A549 (cell line): ENCODE measurements at regions not wholly inside any gene's neighbourhood (a gene's known extent, or its start where the extent isn't known, plus 50 kb on each side); places are given as distances from the start of the nearest gene placed in this dataset.

ENCODE experiments used
- ATAC-seq, 2 experiments: fragments of 200-7000 bp in 1 of 2; fragments of >200 bp in 1 of 2; cut with Nextera tagmentation in 1 of 2; cut with Tn5 transposase in 1 of 2; 3 replicates each; pipeline versions ENCODE4 v1.8.0 to v1.9.1; 2018 to 2020; ENCODE audit warnings: mild to moderate bottlenecking in 1 of 2, moderate library complexity in 1 of 2
- CTCF ChIA-PET: fragments of 300-600 bp; sonication (Branson Sonifier 250); formaldehyde crosslinking; extraction: SDS; loops from one replicate; lab custom pipeline; 2021; ENCODE audit warnings: antibody characterized with exemption, inconsistent platforms; lab: Yijun Ruan, JAX
- POLR2A ChIA-PET: fragments of 350-600 bp; formaldehyde crosslinking; extraction: SDS; loops from one replicate; lab custom pipeline; 2021; ENCODE audit warnings: antibody characterized with exemption, inconsistent platforms; lab: Yijun Ruan, JAX
- DNase-seq, 2 experiments: peaks; one replicate each; pipeline versions ENCODE4 v3.0.0 to v3.0.0-alpha.2; 2011 to 2016; ENCODE audit warnings: low read depth in 1 of 2, low spot score in 1 of 2
- FAIRE-seq: peaks from 2 replicates; lab custom pipeline; 2011; peaks lifted over from hg19 to GRCh38; lab: Jason Lieb, UNC
- H3K27ac ChIP-seq, 2 experiments: fragments of >200 bp; sonication (Bioruptor Twin); formaldehyde crosslinking; 3 replicates each; pipeline ENCODE4 v1.5.1; 2016 to 2017
- H3K4me1 ChIP-seq: fragments of >200 bp; sonication (Bioruptor Twin); formaldehyde crosslinking; 3 replicates; pipeline ENCODE4 v1.6.1; 2016
- H3K4me2 ChIP-seq: fragments of >200 bp; sonication (Bioruptor Twin); formaldehyde crosslinking; 3 replicates; pipeline ENCODE4 v1.6.1; 2016
- H3K4me3 ChIP-seq: fragments of >200 bp; sonication (Bioruptor Twin); formaldehyde crosslinking; 3 replicates; pipeline ENCODE4 v1.5.1; 2016
- H3K9me3 ChIP-seq: fragments of >200 bp; sonication (Bioruptor Twin); formaldehyde crosslinking; 3 replicates; pipeline ENCODE4 v1.6.1; 2016
- CBX2 ChIP-seq: fragments of 200-600 bp; sonication (generic); IDR thresholded peaks from 2 replicates; pipeline ENCODE4 v1.6.1; 2016; ENCODE audit warnings: low read depth, mild to moderate bottlenecking, borderline replicate concordance
- CBX8 ChIP-seq: fragments of 200-600 bp; sonication (generic); IDR thresholded peaks from 2 replicates; pipeline ENCODE4 v1.6.1; 2016
- EHF ChIP-seq: fragments of 250-450 bp; sonication (Bioruptor Pico); IDR thresholded peaks from 2 replicates; pipeline ENCODE4 v1.5.0; 2020; ENCODE audit warnings: mild to moderate bottlenecking
- ELK1 ChIP-seq: fragments of 150-350 bp; IDR thresholded peaks from 2 replicates; pipeline ENCODE4 v1.6.1; 2014; ENCODE audit warnings: low read depth, mild to moderate bottlenecking, low read length
- ESRRA ChIP-seq: fragments of 150-350 bp; IDR thresholded peaks from 2 replicates; pipeline ENCODE4 v1.6.1; 2014; ENCODE audit warnings: mild to moderate bottlenecking, low read length, borderline replicate concordance
- FOSL2 ChIP-seq, 2 experiments: fragments of 450-650 bp in 1 of 2; fragments of >200 bp in 1 of 2; sonication (Bioruptor Twin) in 1 of 2; formaldehyde crosslinking; IDR thresholded peaks; 2 replicates each; pipeline versions ENCODE4 v1.5.0 to v1.6.1; 2016 to 2020; ENCODE audit warnings: mild to moderate bottlenecking in 1 of 2, moderate library complexity in 1 of 2
- HDAC2 ChIP-seq: fragments of 200-600 bp; sonication (generic); IDR thresholded peaks from 2 replicates; pipeline ENCODE4 v1.6.1; 2016
- HOXB5 ChIP-seq: fragments of 250-450 bp; sonication (Bioruptor Pico); IDR thresholded peaks from 2 replicates; pipeline ENCODE4 v1.5.0; 2020; ENCODE audit warnings: mild to moderate bottlenecking, moderate library complexity
- KDM5A ChIP-seq: fragments of 200-600 bp; sonication (generic); IDR thresholded peaks from 2 replicates; pipeline ENCODE4 v1.6.1; 2016; ENCODE audit warnings: antibody characterized with exemption, mild to moderate bottlenecking
- MAZ ChIP-seq: fragments of 150-350 bp; IDR thresholded peaks from 2 replicates; pipeline ENCODE4 v1.6.1; 2014; ENCODE audit warnings: antibody characterized with exemption, low read depth, low read length, borderline replicate concordance
- MYC ChIP-seq: IDR thresholded peaks from 2 replicates; pipeline ENCODE4 v1.6.1; 2012; ENCODE audit warnings: mild to moderate bottlenecking, inconsistent platforms, low read length, improper control_type of control experiment, borderline replicate concordance
- NFE2L2 ChIP-seq: fragments of 150-350 bp; conservative IDR thresholded peaks from 2 replicates; pipeline ENCODE4 v1.6.1; 2014; ENCODE audit warnings: low read length
- NR3C1 ChIP-seq: fragments of >200 bp; sonication (Bioruptor Twin); formaldehyde crosslinking; IDR thresholded peaks from 3 replicates; pipeline ENCODE4 v1.6.1; 2017
- PBX3 ChIP-seq: IDR thresholded peaks from 2 replicates; pipeline ENCODE4 v1.6.1; 2012
- POLR2A ChIP-seq: IDR thresholded peaks from 2 replicates; pipeline ENCODE4 v1.6.1; 2012; ENCODE audit warnings: mild to moderate bottlenecking, low read length
- RAD21 ChIP-seq, 2 experiments: fragments of >200 bp in 1 of 2; sonication (Bioruptor Twin) in 1 of 2; formaldehyde crosslinking in 1 of 2; IDR thresholded peaks in 1 of 2; conservative IDR thresholded peaks in 1 of 2; 2 replicates in 1 of 2; 3 replicates in 1 of 2; pipeline ENCODE4 v1.6.1; 2012 to 2018; ENCODE audit warnings: inconsistent platforms in 1 of 2
- RARB ChIP-seq: fragments of 250-450 bp; sonication (Bioruptor Pico); IDR thresholded peaks from 2 replicates; pipeline ENCODE4 v1.8.0; 2021; ENCODE audit warnings: mild to moderate bottlenecking, moderate library complexity
- RFX5 ChIP-seq: fragments of 450-650 bp; IDR thresholded peaks from 2 replicates; pipeline ENCODE4 v1.7.1; 2014; ENCODE audit warnings: antibody characterized with exemption, mild to moderate bottlenecking, moderate library complexity
- ZNF302 ChIP-seq: fragments of 250-450 bp; sonication (Bioruptor Pico); IDR thresholded peaks from 2 replicates; pipeline ENCODE4 v1.9.0; 2021; ENCODE audit warnings: inconsistent platforms, mild to moderate bottlenecking, moderate library complexity
- ZSCAN20 ChIP-seq: fragments of 250-450 bp; sonication (Bioruptor Pico); IDR thresholded peaks from 2 replicates; pipeline ENCODE4 v1.8.0; 2022; ENCODE audit warnings: mild to moderate bottlenecking, moderate library complexity
- WGBS: methylation state at CpG from one replicate; pipeline ENCODE4 v1.1.6; 2017; ENCODE audit errors: missing lambda C conversion rate; 5-methylcytosine and 5-hydroxymethylcytosine counted together
- TF ChIP-seq, protein P1 (sequence below): fragments of >200 bp; sonication (Bioruptor Twin); formaldehyde crosslinking; IDR thresholded peaks from 2 replicates; pipeline ENCODE4 v1.6.1; 2016
- TF ChIP-seq, protein P2 (sequence below): fragments of 200-600 bp; sonication (generic); IDR thresholded peaks from 2 replicates; pipeline ENCODE4 v1.6.1; 2016; ENCODE audit warnings: antibody characterized with exemption, mild to moderate bottlenecking, moderate library complexity

GRCh38 chr2:224293976-224294375 lies 107.9 kb downstream of the FAM124B start:
- no peak for ATAC-seq
- ChIA-PET CTCF (interaction anchor here (3.8 kb wide), 1 partner anchor 10 kb away, joined by 26 read pairs; no protein-coding TSS in a partner anchor), POLR2A (no interaction called here)
- no peak for DNase-seq
- FAIRE-seq, result no peak
- Histone ChIP-seq H3K27ac (no peak overlapping the region), H3K4me1 (no peaks in the 10 kb centered on the region), H3K9me3 (no peaks in the 10 kb centered on the region), H3K4me2 (no peak overlapping the region)
- TF ChIP-seq EHF (no peak), CBX2 (no peak), MAZ (no peak), KDM5A (no peak), RFX5 (no peak), ESRRA (no peak), PBX3 (no peak), ZNF302 (no peak), FOSL2 (IDR thresholded peaks at IDR 0.05) (no peak), FOSL2 (CRISPR knock-in tag; IDR thresholded peaks at IDR 0.05) (no peak), RARB (CRISPR knock-in tag) (no peak), NR3C1 (no peak), NFE2L2 (no peak)
- TF ChIP-seq, protein P1, sequence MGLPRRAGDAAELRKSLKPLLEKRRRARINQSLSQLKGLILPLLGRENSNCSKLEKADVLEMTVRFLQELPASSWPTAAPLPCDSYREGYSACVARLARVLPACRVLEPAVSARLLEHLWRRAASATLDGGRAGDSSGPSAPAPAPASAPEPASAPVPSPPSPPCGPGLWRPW, result no peak
- TF ChIP-seq, all 56 proteins: peak for 0
- 47% methylated on average over 6 of the region's 6 CpGs for WGBS
- no peak overlapping the region for H3K4me3 ChIP-seq

DNA sequence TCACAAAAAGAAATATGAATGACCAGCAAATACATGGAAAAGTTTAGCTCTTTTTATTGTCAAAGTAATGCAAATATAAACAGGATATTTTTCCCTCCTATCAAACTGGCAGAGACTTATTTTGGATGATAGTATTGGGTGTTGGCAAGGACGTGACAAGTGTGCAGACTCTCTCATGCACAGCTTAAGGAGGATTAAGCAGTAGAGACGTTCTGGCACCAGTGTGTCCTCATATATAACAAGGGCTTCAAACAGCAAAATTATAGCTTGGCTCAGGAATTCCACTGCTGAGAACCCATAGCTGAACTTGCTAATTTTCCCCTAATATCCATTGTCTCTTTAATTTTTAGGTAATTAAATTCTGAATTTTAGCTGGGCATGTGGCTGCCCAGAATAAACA lies 114.4 kb downstream of the FAM124B start:
- Histone ChIP-seq H3K9me3 (no peaks in the 10 kb centered on the region), H3K4me2 (no peak overlapping the region), H3K4me1 (no peaks in the 10 kb centered on the region), H3K4me3 (no peak overlapping the region), H3K27ac (no peak overlapping the region)
- 46% methylated on average over 2 of the region's 2 CpGs for WGBS
- TF ChIP-seq, protein P2, sequence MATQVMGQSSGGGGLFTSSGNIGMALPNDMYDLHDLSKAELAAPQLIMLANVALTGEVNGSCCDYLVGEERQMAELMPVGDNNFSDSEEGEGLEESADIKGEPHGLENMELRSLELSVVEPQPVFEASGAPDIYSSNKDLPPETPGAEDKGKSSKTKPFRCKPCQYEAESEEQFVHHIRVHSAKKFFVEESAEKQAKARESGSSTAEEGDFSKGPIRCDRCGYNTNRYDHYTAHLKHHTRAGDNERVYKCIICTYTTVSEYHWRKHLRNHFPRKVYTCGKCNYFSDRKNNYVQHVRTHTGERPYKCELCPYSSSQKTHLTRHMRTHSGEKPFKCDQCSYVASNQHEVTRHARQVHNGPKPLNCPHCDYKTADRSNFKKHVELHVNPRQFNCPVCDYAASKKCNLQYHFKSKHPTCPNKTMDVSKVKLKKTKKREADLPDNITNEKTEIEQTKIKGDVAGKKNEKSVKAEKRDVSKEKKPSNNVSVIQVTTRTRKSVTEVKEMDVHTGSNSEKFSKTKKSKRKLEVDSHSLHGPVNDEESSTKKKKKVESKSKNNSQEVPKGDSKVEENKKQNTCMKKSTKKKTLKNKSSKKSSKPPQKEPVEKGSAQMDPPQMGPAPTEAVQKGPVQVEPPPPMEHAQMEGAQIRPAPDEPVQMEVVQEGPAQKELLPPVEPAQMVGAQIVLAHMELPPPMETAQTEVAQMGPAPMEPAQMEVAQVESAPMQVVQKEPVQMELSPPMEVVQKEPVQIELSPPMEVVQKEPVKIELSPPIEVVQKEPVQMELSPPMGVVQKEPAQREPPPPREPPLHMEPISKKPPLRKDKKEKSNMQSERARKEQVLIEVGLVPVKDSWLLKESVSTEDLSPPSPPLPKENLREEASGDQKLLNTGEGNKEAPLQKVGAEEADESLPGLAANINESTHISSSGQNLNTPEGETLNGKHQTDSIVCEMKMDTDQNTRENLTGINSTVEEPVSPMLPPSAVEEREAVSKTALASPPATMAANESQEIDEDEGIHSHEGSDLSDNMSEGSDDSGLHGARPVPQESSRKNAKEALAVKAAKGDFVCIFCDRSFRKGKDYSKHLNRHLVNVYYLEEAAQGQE, result no peak
- TF ChIP-seq HDAC2 (no peak), POLR2A (no peak), MYC (no peak)
- CTCF ChIA-PET, result interaction anchor here (1.1 to 9.1 kb wide), 7 partner anchors 11 to 321 kb away, joined by 3 to 360 read pairs (median 5); no protein-coding TSS in a partner anchor
- DNase-seq, result no peak
- no peak for ATAC-seq
- FAIRE-seq, result no peak
- POLR2A ChIA-PET, result no interaction called here

DNA sequence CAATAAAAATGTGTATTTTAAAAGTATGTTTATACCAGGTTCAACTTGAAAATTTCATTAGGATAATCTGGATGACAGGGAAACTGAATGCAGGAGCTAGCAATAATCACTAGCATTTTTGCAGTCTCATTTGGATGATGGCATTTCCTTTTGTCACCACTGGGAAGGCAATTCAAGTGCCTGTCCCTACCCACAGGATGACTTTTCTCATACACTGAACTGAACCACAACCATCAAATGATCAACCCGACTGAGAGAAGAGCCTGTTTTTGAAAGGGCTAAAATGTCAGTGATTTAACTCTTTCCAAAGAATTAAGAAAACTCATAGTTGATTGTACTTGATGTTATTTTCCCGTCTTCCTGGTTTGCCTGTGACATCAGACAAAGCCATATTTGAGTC lies 115.0 kb downstream of the FAM124B start:
- WGBS, result 44% methylated on average over 2 of the region's 2 CpGs
- CTCF ChIA-PET, result interaction anchor here (0.9 to 9.1 kb wide), 8 partner anchors 10 to 321 kb away, joined by 3 to 360 read pairs (median 4); no protein-coding TSS in a partner anchor
- ATAC-seq, result peak in 1 of 2 experiments; percentile 59; a peak in 3 of 6 replicates
- TF ChIP-seq NFE2L2 (no peak), HOXB5 (no peak), PBX3 (no peak), ZSCAN20 (CRISPR knock-in tag) (no peak), RAD21 (conservative IDR thresholded peaks at IDR 0.05 in 1 of 2, IDR thresholded peaks at IDR 0.05 in 1 of 2) (no peak), ELK1 (no peak), CBX8 (no peak)
- Histone ChIP-seq H3K9me3 (no peaks in the 10 kb centered on the region), H3K4me2 (no peak overlapping the region), H3K4me3 (no peak overlapping the region), H3K4me1 (no peaks in the 10 kb centered on the region), H3K27ac (no peak overlapping the region)
- DNase-seq, result peak; percentile 9 to 12
- POLR2A ChIA-PET, result interaction anchor here (0.8 kb wide), 1 partner anchor 248 kb away, joined by 3 read pairs; the partner anchor contains the start of gene SERPINE2
- no peak for FAIRE-seq
